HG03521 (cell line): ENCODE measurements at regions not wholly inside any gene's neighbourhood (a gene's known extent, or its start where the extent isn't known, plus 50 kb on each side); places are given as distances from the start of the nearest gene placed in this dataset.

Experiments used
- ATAC-seq: cut with Tn5 transposase; IDR thresholded peaks from one replicate; pipeline ENCODE4 v1.9.1; 2021; ENCODE audit warnings: mild to moderate bottlenecking, moderate library complexity; ENCODE audit not compliant: unreplicated experiment

DNA sequence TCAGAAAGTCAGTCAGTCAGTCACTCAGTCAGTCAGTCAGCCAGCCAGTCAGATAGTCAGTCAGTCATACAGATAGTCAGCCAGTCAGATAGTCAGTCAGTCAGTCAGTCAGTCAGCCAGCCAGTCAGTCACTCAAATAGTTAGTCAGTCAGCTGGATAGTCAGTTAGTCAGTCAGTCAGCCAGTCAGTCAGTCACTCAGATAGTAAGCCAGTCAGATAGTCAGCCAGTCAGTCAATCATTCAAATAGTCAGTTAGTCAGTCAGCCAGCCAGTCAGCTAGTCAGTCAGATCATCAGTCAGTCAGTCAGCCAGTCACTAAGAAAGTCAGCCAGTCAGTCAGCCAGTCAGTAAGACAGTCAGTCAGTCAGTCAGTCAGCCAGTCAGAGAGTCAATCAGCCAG is 477.1 kb downstream of the AGTPBP1 start:
- ATAC-seq = no peak

DNA sequence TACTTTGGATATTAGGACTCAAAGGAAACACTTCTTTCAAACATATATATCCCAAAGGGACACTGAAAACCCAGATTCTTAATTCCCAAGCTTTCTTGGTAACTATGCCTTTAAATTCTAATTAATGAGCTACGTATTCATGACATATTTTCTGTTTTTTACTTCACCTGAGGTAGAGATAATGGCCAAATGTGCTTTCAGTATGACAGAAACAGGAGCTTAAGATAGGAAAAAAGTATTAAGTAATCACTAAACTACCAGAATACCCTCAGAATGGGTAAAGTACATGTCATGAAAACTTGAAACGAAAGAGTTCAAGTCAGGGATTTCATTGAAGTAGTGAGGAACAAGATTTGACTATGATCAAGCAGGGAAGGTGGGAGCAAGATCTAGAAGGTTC is 478.5 kb downstream of the AGTPBP1 start:
- ATAC-seq = no peak

DNA sequence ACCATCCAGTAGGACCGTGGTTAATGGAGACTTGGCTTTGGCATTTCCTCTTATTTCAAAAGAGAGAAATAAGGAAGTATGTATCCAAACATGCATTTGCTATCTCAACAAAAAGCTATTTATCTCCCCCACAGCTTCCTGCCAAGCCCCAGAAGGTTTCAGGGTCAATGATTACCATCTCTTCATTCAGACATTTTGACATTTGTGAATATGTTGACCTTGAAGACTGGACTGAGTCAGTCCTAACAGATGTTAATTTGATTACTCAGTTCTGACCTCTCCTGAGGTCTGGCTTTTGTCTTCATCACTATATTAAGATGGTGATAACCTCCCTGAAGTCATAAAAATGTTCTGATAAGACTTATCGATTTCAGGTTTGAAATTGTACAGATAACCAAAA is 479.4 kb downstream of the AGTPBP1 start:
- no peak for ATAC-seq

DNA sequence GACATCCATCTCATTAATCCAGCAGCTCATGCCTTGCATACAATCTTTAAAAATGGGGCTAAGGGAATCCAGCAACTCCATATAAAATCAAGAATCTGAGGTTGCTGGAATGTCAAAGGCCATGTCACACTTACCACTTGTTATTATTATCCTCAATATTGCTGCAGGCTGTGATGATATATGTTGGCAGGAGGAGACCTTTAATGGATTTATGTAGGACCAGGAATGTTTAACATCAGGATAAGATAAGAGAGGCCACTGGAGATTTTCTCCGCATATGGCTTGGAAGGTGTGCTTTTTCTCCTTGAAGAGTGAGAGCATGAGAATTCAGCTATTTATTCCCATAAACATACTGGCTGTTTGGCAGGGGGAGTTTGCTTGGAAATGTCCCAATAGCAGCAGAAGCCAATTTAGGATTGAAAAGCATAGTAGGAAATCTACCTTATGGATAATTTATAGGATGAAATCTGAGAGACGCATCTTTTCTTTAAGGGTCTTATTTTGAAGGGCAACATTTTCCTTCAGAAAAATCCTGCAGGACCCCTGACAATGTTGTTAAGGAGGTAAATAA is 481.4 kb downstream of the AGTPBP1 start:
- no peak for ATAC-seq

DNA sequence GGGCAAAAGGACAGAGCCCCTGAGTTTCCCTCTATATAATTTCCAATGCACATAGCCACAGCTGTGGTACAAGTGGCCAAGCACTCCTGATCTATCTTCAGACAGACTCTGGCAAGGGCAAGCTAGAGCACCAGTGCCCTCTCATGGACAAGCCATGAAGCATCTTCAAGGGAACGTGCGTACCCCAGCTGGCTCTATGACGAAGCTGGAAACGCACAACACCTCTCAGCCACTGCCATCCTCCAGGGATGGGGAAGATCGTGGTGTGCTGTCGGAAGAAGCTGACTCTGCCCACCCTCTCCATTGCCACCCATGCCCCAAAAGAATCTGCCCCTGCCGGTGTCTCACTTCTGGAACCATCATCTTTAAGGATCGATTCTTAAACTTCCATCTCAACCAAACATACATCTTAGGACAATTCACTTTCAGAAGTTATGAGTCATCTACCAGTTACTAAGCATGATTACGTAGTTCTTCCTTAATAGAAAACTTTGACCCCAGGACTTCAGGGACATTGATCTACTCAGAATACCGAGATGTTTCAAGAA is 482.9 kb downstream of the AGTPBP1 start:
- no peak for ATAC-seq

DNA sequence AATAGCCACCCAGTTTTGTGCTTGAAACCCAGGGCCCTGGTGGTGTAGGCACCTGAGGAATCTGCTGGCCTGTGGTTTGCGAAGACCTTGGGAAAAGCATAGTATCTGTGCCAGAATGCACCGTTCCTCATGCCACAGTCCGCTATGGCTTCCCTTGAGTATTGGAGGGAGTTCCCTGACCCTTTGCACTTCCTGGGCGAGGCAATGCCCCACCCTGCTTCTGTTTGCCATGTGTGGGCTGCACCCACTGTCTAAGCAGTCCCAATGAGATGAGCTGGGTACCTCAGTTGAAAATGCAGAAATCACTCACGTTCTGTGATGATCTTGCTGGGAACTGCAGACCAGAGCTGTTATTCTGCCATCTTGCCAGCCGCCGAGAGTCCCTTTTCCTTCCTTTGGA is 483.5 kb downstream of the AGTPBP1 start:
- ATAC-seq = no peak

DNA sequence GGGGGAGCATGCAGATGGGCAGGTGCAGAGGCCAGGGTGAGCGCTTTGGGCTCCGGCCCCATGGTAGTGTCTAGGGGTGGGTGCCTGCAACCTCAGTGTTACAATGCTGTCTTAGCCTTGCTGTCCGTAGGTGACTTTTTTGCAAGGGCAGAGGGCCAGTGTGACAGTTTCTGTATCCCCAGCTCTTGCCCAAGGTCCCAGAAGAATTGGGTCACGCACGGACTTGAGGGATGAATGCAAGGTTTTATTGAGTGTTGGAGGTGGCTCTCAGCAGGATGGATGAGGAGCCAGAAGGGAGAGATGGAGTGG is 492.5 kb downstream of the AGTPBP1 start:
- ATAC-seq = no peak

DNA sequence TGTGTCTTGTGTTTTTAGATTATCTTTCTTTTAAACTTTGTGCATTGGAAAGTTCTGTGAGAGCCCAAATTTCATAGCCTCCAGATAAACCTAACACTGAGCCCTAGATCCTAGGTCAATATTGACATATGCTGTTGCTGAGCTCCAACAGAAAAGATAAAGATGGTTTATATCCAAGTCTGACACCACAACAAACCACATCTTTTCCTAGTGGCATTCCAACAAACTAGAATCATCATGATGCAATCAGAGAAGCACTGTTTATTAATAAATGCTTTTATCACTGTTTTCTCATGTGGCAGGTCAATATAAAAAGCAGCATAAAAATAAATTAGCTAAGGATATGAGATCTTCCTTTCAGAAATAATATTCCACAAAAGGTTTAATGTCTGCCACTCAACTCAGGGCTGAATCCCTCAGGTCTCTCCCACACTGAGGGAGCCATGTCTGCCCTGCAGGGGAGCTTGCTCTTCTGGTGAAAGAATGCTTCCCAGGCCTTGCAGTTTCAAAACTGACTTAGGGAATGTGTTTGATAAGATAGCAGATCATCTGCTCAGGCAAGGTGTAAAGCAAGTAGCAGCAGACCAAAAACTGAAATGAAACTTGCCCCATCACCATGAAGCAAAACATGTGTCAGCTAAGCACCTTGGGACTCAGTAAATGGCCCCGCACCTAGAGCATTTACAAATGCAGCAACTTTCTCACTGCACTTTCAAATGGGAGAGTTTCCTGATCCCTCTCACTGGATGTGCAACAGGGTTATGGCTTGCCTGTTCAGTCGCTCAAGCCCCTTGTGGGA is 493.0 kb downstream of the AGTPBP1 start:
- no peak for ATAC-seq

DNA sequence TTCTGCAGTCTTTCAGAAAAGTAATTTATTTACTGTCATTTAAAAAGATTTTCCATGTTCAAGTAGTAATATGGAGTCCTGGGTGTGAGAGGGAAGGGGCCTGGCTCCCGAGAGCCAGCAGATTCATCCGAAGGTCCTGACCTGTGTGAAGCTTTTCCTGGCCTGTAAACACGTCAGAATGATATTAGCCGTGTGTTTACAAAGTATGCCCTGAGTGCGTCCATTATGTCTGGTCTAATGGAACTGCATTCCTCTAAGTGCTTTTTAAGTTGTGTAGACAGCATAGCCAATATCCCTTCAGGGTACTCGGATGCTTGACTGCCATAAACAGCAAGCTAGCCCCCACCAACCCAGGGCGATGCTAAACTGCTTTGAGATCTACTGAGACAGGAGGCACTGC is 495.2 kb downstream of the AGTPBP1 start:
- no peak for ATAC-seq

DNA sequence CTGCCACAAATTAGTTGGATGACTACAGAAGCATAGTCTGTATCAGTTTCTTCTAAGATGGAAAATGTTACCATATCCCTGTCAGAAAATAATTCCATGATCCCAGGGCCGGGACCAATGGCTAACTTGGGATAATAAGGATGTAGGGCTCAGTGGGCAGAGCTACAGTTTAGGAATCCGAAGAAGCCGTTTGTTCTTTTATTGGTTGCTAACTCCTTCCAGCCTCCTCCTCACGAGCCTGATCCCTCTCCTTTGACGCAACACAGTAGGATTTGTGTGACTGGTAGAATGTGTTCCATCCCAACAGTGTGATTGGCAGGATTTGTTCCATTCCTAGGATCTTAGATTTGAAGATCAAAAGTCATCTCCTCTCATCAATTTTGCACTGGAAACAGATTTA is 496.9 kb downstream of the AGTPBP1 start:
- no peak for ATAC-seq

DNA sequence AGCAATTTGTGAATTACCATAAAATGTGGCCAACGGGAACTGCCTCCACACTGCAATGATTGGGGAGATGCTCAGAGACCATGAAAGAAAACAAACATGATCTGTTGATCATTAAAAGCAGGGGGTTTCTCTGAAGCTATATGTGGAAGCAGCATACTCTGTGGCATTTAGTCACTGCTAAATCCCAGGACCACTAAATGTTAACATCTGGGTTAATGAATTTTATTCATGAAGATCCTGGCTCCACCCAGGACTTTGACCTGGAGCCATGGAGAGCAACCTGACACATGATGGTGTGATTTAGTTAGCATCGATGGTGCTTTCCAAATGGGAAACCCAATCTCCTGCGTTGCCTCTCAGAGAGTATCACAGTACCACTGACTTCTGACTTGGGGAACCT is 497.8 kb downstream of the AGTPBP1 start:
- no peak for ATAC-seq

DNA sequence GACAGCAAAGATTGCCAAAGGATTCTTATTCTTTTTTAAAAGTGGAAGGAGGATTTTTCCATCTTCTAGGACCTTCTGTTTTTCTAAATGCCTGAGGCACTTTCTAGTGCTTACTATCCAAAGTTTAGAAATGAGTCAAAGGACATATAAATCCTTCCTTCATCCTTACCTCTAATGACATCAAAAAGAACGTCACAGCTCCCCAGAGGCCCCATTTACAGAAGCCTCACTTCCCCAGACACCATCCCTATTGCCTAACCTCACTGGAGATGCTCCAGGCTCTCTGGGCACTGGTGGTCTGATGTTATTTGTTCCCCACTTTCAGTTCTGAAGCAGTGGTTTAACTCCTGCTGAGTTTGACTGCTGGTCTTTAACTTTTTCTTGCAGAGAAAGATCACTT is 504.3 kb downstream of the AGTPBP1 start:
- ATAC-seq = no peak

DNA sequence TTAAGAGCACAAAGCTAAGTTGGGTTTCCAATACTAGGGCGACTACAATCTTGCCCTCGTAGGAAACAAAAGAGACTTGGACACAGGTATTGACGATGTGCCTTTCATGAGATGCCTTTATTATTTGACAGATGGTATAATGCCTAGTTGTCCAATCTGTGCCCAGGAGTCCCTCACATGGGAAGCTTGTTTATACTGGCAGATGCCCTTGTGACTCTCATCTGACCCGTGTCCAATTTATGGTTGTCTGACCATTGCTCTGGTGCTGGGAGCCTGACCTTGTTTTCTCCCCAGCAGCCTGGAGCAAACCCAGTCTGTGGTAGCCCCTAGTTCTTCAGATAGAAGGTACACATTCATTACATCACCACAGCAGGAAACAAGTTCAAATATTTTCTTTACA is 511.7 kb downstream of the AGTPBP1 start:
- no peak for ATAC-seq

DNA sequence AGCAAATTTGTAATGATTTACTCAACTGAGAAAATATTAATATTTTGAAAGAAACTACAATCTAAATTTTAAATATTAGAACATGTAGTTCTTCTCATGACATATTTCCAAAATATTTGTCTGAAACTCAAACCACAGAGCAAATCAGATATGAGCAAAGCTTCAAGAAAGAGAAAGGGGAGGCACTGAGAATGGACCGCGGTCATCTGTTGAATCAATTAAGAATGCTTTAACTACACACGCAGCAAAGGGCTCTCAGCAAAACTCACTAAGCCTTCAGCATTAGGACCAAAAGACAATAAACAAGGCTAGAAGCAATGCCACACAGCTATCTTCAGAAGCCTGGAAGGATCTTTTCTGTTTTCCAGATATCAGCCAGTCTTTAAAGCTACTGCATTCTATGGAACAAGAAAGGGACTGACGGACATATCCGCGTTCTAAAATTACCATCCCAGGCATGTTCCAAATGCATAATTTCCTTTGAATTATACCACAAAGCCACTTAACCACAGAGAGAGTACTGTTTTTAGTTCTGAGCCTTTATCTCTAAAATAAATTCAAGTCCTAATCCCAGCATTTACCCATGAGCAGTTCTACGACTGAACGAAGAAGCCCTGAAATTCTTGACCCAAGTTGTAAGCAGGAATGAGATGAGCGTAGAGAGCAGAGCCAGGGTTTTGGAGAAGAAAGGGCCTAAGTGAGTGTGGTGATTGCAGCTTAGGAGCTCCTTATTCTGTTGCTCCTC is 513.5 kb downstream of the AGTPBP1 start:
- ATAC-seq = no peak

DNA sequence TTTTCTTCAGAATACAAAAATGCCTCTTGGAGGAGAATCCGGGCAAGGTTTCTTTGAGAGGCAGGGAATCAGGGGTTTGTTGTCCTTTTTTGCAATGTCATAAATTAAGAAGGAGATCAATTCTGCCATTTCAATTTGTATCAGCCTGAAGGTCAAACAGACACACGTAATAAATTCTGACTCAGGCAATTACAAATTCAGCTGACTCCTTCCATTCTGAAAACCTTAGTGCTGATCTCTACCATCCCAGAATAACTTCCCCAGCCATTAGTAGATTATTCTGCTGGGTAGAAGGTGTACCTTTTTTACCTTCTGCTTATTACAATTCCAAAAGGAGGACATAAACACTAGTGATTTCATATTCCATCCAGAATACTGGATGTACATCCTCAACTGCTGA is 516.6 kb downstream of the AGTPBP1 start:
- ATAC-seq = no peak

DNA sequence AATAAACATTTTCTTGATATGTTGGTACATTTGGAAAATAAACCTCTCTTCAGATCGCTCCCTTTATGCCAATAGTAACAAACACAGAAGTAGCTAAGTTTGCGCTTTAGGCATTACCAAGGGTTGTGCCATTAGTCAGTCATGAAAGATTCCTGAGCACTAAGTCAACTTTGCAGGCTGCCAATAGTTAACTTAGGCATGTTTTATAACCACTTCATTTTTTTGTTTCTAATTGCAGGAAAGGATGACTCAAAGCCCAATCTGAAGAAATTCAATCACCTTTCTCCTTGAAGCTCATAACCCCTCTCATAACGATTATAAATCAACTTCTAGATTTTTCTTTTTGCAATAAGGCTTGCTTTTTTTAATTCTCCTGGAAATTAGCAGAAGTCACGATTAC is 517.0 kb downstream of the AGTPBP1 start:
- ATAC-seq = no peak

DNA sequence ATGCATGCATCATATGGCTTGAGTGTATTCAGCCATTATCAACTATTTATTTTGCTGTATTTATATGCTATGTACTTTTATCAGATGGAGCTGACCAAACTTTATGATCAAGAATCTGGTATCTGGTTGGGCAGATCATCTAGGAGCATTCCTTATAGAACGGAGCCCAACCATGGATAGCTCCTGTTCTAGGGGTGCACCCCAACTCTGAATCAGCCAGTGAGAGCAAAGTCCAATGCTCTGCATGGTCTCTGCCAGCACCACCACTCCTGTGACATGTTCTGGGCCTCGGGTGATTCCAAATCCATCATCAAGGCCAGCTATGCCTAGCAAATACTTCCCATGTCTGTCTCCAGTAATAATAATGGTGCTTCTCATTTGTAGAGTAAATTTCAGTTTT is 517.5 kb downstream of the AGTPBP1 start:
- ATAC-seq = no peak

DNA sequence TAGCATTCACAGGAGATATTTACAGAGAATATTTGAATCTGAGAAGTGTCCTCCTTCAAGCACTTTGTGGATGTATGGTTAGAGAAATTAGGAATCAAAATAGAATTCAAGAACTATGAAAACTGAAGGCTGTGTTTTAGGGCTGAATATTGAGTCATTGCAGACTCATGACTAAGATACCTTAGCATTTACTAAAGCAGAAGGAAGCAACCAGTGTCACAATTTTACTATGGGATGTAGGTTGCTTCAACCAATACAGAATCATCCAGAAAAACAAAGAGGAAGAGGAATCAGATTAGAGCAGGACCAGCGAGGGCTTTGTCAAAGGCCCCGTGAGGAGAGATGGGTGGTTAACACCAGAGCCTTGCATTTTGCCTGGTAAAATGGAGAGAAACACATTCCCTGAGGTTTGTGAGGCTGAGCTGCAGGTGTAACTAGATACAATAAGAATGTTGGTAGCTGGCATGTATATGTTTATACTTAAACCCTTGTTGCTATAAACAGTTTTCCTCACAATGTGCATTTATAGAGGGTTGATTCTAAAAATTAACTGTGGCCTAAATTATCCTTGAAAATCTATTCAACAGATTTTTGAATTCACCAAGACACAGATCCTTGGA is 518.1 kb downstream of the AGTPBP1 start:
- no peak for ATAC-seq

DNA sequence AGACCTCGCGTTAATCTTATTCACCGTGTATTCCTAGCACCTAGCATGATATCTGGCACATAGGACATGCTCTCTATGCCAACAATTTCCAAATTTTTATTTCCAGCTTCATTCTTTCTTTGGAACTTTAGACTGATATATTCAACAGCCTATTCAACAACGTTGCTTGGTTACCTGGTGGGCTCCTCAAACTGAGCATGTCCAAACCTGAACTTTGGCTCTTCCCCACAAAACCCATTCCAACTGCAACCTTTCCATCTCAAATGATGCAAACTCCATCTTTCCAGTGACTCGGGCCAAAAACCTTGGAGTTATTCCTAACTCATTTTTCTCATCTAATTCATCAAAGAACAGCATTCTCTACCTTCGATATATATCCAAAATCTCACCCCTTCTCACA is 525.2 kb downstream of the AGTPBP1 start:
- ATAC-seq = no peak

DNA sequence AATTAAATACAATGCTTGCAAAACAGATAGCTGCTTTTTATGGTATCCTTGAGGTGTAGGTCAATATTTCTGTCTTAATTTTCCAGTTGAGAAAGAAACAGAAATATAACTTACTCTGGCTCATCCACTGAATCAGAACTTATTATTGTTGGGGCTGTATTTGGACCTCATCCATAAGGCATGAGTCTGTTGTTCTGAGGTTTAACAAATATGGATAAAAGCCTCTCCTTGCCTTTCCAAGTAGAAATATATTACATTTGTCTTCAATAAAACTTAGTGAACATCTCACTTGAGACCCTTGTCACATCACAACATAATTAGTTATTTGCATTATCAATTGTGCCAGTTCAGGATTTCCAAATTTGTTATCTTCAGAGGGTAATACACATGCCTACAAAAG is 525.8 kb downstream of the AGTPBP1 start:
- no peak for ATAC-seq

DNA sequence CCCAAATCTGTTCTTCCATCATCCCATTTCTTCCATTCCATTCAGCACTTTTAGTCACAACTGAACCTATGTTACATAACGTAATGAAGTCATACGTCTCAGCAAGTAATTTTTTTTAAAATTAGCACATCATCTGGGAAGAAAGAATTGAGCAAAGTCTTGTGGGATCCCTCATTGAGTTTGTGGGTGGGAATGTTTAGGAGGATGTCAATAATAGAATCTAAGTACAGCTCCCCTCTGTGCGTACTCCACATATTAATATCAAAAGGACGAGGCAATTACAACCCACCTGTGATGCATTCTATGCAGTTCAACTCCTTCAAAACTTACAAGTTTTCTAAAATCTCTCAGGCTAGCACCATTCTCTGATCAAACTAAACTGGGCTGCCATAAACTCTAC is 526.3 kb downstream of the AGTPBP1 start:
- no peak for ATAC-seq
